ENCODE measurements at regions not wholly inside any gene's neighbourhood (a gene's known extent, or its start where the extent isn't known, plus 50 kb on each side); places are given as distances from the start of the nearest gene placed in this dataset.

DNA sequence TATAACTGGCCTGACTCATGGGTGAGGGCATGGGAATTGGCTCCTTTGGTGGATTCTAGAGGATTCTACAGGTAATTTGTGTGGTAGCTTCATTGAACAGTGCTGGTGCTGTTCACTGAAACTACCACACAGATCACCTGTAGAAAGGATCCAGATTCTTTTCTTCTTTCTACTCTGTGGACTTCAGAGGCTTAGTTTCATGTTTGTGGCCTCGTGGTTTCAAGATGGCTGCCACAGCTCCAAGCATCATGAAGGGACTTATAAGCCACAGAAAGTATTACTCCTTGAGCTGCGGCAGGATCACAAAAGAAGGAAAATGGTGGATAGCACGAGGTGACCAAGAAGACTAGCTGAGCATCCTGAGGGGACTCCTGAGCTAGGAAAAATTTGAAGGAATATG lies 88.9 kb downstream of the ADCYAP1 start:
- no peak overlapping the region for H3K4me3 ChIP-seq (ENCODE audit: insufficient read depth, low read depth, low read length, poor library complexity, severe bottlenecking)
- H3K27me3 ChIP-seq (replicated peaks; ENCODE audit: control insufficient read depth, insufficient read depth, low read length, poor library complexity, severe bottlenecking): no peaks in the 10 kb centered on the region
- H3K27ac ChIP-seq (ENCODE audit: insufficient read depth, low read length, poor library complexity, severe bottlenecking): no peak overlapping the region
- H3K9me3 ChIP-seq (ENCODE audit: control insufficient read depth, low read length): peaks cover 3% of the 10 kb centered on the region
- H3K36me3 ChIP-seq (ENCODE audit: control insufficient read depth, insufficient read depth, low read length): no peaks in the 10 kb centered on the region
- H3K4me1 ChIP-seq (ENCODE audit: control insufficient read depth, insufficient read depth, low read length, poor library complexity, severe bottlenecking): no peaks in the 10 kb centered on the region
- DNase-seq: no peak

- Histone ChIP-seq H3K4me3 (ENCODE audit: insufficient read depth, low read depth, low read length, poor library complexity, severe bottlenecking) (no peak overlapping the region), H3K9me3 (ENCODE audit: control insufficient read depth, low read length) (peaks cover 3% of the 10 kb centered on the region), H3K36me3 (ENCODE audit: control insufficient read depth, insufficient read depth, low read length) (no peaks in the 10 kb centered on the region), H3K27me3 (replicated peaks; ENCODE audit: control insufficient read depth, insufficient read depth, low read length, poor library complexity, severe bottlenecking) (no peaks in the 10 kb centered on the region), H3K4me1 (ENCODE audit: control insufficient read depth, insufficient read depth, low read length, poor library complexity, severe bottlenecking) (no peaks in the 10 kb centered on the region), H3K27ac (ENCODE audit: insufficient read depth, low read length, poor library complexity, severe bottlenecking) (no peak overlapping the region)
- DNase-seq: no peak
Observed at GRCh38 chr18:995629-996028, 91.0 kb downstream of the ADCYAP1 start.

- H3K27me3 ChIP-seq (replicated peaks; ENCODE audit: control insufficient read depth, insufficient read depth, low read length, poor library complexity, severe bottlenecking): no peaks in the 10 kb centered on the region
- no peak overlapping the region for H3K4me3 ChIP-seq (ENCODE audit: insufficient read depth, low read depth, low read length, poor library complexity, severe bottlenecking)
- DNase-seq: no peak
- H3K4me1 ChIP-seq (ENCODE audit: control insufficient read depth, insufficient read depth, low read length, poor library complexity, severe bottlenecking): no peaks in the 10 kb centered on the region
- H3K9me3 ChIP-seq (ENCODE audit: control insufficient read depth, low read length): peaks cover 3% of the 10 kb centered on the region
- H3K36me3 ChIP-seq (ENCODE audit: control insufficient read depth, insufficient read depth, low read length): no peaks in the 10 kb centered on the region
- H3K27ac ChIP-seq (ENCODE audit: insufficient read depth, low read length, poor library complexity, severe bottlenecking): no peak overlapping the region
Observed at GRCh38 chr18:997499-997898, 92.8 kb downstream of the ADCYAP1 start.

DNA sequence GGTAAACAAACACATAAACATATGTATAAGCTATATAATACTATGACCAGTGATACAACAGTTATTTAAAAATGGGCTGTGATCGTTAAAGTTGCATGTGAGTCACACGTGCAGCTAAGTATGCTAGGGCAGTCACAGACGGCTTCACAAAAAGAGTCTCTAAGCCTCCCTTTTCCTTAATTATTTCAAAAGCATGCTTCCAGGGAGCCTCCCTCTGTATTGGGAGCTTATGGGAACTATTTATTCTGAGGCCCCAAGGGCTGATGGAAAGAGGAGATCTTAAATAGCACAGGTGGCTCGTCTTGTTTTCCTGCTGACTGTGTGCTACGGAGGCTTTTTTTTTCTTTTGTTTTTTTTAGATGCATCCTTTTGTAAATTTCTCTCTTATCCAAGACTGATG lies 94.3 kb downstream of the ADCYAP1 start:
- no peaks in the 10 kb centered on the region for H3K36me3 ChIP-seq (ENCODE audit: control insufficient read depth, insufficient read depth, low read length)

GRCh38 chr18:1002653-1003178 lies 98.0 kb downstream of the ADCYAP1 start:
- no peaks in the 10 kb centered on the region for H3K36me3 ChIP-seq (ENCODE audit: control insufficient read depth, insufficient read depth, low read length)
- H3K27me3 ChIP-seq (replicated peaks; ENCODE audit: control insufficient read depth, insufficient read depth, low read length, poor library complexity, severe bottlenecking): no peaks in the 10 kb centered on the region
- H3K4me1 ChIP-seq (ENCODE audit: control insufficient read depth, insufficient read depth, low read length, poor library complexity, severe bottlenecking): no peaks in the 10 kb centered on the region
- H3K4me3 ChIP-seq (ENCODE audit: insufficient read depth, low read depth, low read length, poor library complexity, severe bottlenecking): no peak overlapping the region
- no peak overlapping the region for H3K27ac ChIP-seq (ENCODE audit: insufficient read depth, low read length, poor library complexity, severe bottlenecking)
- H3K9me3 ChIP-seq (ENCODE audit: control insufficient read depth, low read length): no peaks in the 10 kb centered on the region
- no peak for DNase-seq

More for the DNA sequence above, 94.3 kb downstream of the ADCYAP1 start:
- DNase-seq: no peak
- H3K9me3 ChIP-seq (ENCODE audit: control insufficient read depth, low read length): no peaks in the 10 kb centered on the region
- no peaks in the 10 kb centered on the region for H3K27me3 ChIP-seq (replicated peaks; ENCODE audit: control insufficient read depth, insufficient read depth, low read length, poor library complexity, severe bottlenecking)
- H3K4me3 ChIP-seq (ENCODE audit: insufficient read depth, low read depth, low read length, poor library complexity, severe bottlenecking): no peak overlapping the region
- no peak overlapping the region for H3K27ac ChIP-seq (ENCODE audit: insufficient read depth, low read length, poor library complexity, severe bottlenecking)
- H3K4me1 ChIP-seq (ENCODE audit: control insufficient read depth, insufficient read depth, low read length, poor library complexity, severe bottlenecking): no peaks in the 10 kb centered on the region

DNA sequence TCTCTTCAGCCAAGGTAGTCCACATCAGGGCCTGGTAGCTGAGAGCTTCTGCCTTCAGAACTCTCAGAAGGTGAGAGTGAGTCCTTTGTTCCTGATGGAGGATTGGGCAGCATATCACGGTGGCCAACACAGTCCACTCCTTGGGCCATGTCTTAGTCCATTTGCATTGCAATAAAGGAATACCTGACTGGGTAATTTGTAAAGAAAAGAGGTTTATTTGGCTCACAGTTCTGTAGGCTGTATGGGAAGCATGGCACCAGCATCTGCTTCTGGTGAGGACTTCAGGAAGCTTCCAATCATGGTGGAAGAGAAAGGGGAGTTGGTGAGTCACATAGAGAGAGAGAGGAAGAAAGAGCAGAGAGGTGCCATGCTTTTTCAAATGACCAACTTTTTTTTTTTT lies 98.8 kb downstream of the ADCYAP1 start:
- Histone ChIP-seq H3K27me3 (replicated peaks; ENCODE audit: control insufficient read depth, insufficient read depth, low read length, poor library complexity, severe bottlenecking) (no peaks in the 10 kb centered on the region), H3K4me1 (ENCODE audit: control insufficient read depth, insufficient read depth, low read length, poor library complexity, severe bottlenecking) (no peaks in the 10 kb centered on the region), H3K27ac (ENCODE audit: insufficient read depth, low read length, poor library complexity, severe bottlenecking) (no peak overlapping the region), H3K36me3 (ENCODE audit: control insufficient read depth, insufficient read depth, low read length) (no peaks in the 10 kb centered on the region), H3K4me3 (ENCODE audit: insufficient read depth, low read depth, low read length, poor library complexity, severe bottlenecking) (no peak overlapping the region), H3K9me3 (ENCODE audit: control insufficient read depth, low read length) (no peaks in the 10 kb centered on the region)
- no peak for DNase-seq

- Histone ChIP-seq H3K27me3 (replicated peaks; ENCODE audit: control insufficient read depth, insufficient read depth, low read length, poor library complexity, severe bottlenecking) (no peaks in the 10 kb centered on the region), H3K36me3 (ENCODE audit: control insufficient read depth, insufficient read depth, low read length) (no peaks in the 10 kb centered on the region), H3K4me1 (ENCODE audit: control insufficient read depth, insufficient read depth, low read length, poor library complexity, severe bottlenecking) (no peaks in the 10 kb centered on the region), H3K4me3 (ENCODE audit: insufficient read depth, low read depth, low read length, poor library complexity, severe bottlenecking) (no peak overlapping the region), H3K9me3 (ENCODE audit: control insufficient read depth, low read length) (no peaks in the 10 kb centered on the region), H3K27ac (ENCODE audit: insufficient read depth, low read length, poor library complexity, severe bottlenecking) (no peak overlapping the region)
- no peak for DNase-seq
Observed at GRCh38 chr18:1006304-1006703, 101.6 kb downstream of the ADCYAP1 start.

DNA sequence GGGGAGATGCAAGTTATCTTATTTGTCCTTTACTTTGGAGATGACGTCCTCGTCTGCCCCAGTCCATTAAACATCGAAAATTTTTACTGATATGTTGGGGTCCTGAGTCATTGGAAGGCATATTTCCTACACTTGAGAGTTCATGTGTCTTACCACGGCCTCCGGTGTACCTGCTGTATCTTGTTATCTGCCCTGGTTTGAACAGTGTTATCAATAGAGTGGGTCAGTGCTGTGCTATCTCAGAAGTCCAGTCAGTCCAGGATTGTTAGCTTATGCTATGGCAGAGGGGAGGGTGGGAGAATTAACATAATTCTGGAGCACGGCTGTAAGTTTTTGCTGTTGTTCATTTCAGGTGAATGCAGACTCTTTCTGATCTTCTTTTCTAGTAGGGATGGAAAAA lies 102.3 kb downstream of the ADCYAP1 start:
- no peaks in the 10 kb centered on the region for H3K9me3 ChIP-seq (ENCODE audit: control insufficient read depth, low read length)
- no peaks in the 10 kb centered on the region for H3K36me3 ChIP-seq (ENCODE audit: control insufficient read depth, insufficient read depth, low read length)
- no peak for DNase-seq
- H3K4me1 ChIP-seq (ENCODE audit: control insufficient read depth, insufficient read depth, low read length, poor library complexity, severe bottlenecking): no peaks in the 10 kb centered on the region
- H3K27ac ChIP-seq (ENCODE audit: insufficient read depth, low read length, poor library complexity, severe bottlenecking): no peak overlapping the region
- H3K27me3 ChIP-seq (replicated peaks; ENCODE audit: control insufficient read depth, insufficient read depth, low read length, poor library complexity, severe bottlenecking): no peaks in the 10 kb centered on the region
- no peak overlapping the region for H3K4me3 ChIP-seq (ENCODE audit: insufficient read depth, low read depth, low read length, poor library complexity, severe bottlenecking)

DNA sequence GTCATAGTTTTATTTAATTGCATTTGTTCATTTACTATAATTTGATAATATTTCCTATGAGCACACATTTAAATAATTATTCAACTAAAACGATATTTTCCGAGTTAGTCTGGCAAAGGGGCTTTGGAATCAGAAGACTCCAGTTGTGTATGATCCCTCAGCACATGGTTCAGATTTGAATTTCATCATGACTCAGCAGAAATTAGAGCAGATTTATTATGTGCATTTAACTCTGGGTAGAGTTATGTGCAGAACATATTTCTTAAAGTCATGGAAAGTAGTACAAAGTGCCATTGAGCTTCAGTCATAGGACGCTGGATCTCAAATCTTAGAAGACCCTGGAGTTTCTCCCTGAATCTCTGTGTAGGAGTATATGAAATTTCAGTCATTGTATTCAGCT lies 106.7 kb downstream of the ADCYAP1 start:
- Histone ChIP-seq H3K4me3 (ENCODE audit: insufficient read depth, low read depth, low read length, poor library complexity, severe bottlenecking) (no peak overlapping the region), H3K27ac (ENCODE audit: insufficient read depth, low read length, poor library complexity, severe bottlenecking) (no peak overlapping the region), H3K36me3 (ENCODE audit: control insufficient read depth, insufficient read depth, low read length) (no peaks in the 10 kb centered on the region), H3K4me1 (ENCODE audit: control insufficient read depth, insufficient read depth, low read length, poor library complexity, severe bottlenecking) (no peaks in the 10 kb centered on the region), H3K9me3 (ENCODE audit: control insufficient read depth, low read length) (no peaks in the 10 kb centered on the region), H3K27me3 (replicated peaks; ENCODE audit: control insufficient read depth, insufficient read depth, low read length, poor library complexity, severe bottlenecking) (no peaks in the 10 kb centered on the region)
- DNase-seq: no peak

GRCh38 chr18:1012775-1013174 lies 108.1 kb downstream of the ADCYAP1 start:
- Histone ChIP-seq H3K9me3 (ENCODE audit: control insufficient read depth, low read length) (no peaks in the 10 kb centered on the region), H3K4me1 (ENCODE audit: control insufficient read depth, insufficient read depth, low read length, poor library complexity, severe bottlenecking) (no peaks in the 10 kb centered on the region), H3K27ac (ENCODE audit: insufficient read depth, low read length, poor library complexity, severe bottlenecking) (no peak overlapping the region), H3K27me3 (replicated peaks; ENCODE audit: control insufficient read depth, insufficient read depth, low read length, poor library complexity, severe bottlenecking) (no peaks in the 10 kb centered on the region), H3K36me3 (ENCODE audit: control insufficient read depth, insufficient read depth, low read length) (no peaks in the 10 kb centered on the region), H3K4me3 (ENCODE audit: insufficient read depth, low read depth, low read length, poor library complexity, severe bottlenecking) (no peak overlapping the region)
- DNase-seq: no peak

DNA sequence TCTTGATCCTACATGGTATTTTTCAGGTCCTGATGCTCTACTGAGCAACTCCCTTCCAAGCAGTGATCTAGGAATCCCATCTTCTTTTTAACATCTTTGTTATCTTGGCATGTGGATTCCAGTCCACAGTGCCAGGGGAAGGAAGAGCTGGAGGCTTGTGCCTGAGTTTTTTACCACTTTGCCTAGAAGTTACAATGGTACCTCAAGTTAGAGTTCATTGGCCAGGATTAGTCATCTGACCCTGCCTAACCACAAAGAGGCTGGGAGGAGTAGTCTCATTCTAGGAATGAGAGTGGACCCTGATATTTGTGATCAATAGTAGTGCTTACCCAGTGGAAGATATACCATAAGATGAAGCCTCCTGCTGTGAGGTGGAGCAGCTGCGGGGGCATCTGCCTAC lies 109.3 kb downstream of the ADCYAP1 start:
- H3K27ac ChIP-seq (ENCODE audit: insufficient read depth, low read length, poor library complexity, severe bottlenecking): no peak overlapping the region
- H3K4me1 ChIP-seq (ENCODE audit: control insufficient read depth, insufficient read depth, low read length, poor library complexity, severe bottlenecking): no peaks in the 10 kb centered on the region
- H3K9me3 ChIP-seq (ENCODE audit: control insufficient read depth, low read length): no peaks in the 10 kb centered on the region
- H3K4me3 ChIP-seq (ENCODE audit: insufficient read depth, low read depth, low read length, poor library complexity, severe bottlenecking): no peak overlapping the region
- H3K27me3 ChIP-seq (replicated peaks; ENCODE audit: control insufficient read depth, insufficient read depth, low read length, poor library complexity, severe bottlenecking): no peaks in the 10 kb centered on the region
- no peaks in the 10 kb centered on the region for H3K36me3 ChIP-seq (ENCODE audit: control insufficient read depth, insufficient read depth, low read length)
- no peak for DNase-seq
